ENCODE measurements at regions not wholly inside any gene's neighbourhood (a gene's known extent, or its start where the extent isn't known, plus 50 kb on each side); places are given as distances from the start of the nearest gene placed in this dataset.

DNA sequence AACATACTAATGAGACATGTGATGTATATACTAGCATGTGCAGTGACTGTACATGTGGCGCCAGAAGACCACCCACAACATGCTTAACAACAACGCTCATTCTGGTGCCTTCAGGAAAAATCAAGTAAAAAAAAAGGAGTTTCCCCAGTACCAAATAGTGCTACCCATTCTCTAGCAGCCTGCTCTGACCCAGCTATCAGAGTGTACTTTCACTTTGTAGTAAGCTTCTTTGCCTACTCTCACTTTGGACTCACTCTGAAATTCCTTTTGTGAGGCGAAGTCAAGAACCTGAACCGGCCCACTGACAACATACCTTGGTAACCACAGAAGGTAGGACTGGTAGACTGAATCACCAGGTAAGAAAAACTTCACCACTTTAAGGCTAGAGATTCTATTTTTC, 1100.0 kb downstream of the GRIK2 start:
- FAIRE-seq = no peak

DNA sequence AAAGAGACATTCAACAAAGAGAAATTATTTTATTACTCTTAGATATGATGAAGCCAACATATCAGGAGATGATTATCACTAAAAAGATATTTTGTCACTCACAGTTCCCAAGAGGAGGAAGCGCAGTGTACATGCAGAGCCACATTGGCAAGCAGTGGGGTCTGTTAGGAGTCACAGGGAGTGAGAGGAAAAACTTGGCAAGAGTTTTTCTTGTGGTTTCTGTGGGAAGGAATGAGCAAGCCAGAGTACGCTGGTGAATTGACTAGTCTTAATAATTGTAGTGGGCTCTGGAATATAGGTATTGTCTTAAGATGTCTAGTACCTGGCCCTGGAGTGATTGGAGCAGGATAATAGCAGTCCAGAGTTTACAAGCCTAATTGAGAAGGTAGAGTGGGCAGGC, 1095.2 kb downstream of the GRIK2 start:
- no peak for FAIRE-seq

DNA sequence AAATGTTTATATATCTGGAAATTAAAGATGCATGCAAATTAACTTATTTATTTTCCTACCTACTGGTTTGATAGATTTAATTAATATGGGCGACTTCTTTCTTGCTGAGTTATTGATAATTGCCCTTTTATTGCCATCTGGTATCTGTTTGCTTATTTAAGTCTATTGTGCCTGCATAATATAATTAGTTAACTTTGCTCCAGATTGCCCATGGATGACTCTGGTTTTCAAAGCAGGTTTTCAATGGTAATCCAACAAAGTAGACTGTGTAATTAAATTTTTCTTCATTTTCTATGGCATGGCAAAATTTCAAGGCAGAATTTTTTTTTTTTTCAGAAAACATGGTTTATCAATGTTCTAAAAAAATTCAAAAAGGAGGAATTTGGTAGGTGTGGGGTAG, 1092.0 kb downstream of the GRIK2 start:
- FAIRE-seq = no peak

DNA sequence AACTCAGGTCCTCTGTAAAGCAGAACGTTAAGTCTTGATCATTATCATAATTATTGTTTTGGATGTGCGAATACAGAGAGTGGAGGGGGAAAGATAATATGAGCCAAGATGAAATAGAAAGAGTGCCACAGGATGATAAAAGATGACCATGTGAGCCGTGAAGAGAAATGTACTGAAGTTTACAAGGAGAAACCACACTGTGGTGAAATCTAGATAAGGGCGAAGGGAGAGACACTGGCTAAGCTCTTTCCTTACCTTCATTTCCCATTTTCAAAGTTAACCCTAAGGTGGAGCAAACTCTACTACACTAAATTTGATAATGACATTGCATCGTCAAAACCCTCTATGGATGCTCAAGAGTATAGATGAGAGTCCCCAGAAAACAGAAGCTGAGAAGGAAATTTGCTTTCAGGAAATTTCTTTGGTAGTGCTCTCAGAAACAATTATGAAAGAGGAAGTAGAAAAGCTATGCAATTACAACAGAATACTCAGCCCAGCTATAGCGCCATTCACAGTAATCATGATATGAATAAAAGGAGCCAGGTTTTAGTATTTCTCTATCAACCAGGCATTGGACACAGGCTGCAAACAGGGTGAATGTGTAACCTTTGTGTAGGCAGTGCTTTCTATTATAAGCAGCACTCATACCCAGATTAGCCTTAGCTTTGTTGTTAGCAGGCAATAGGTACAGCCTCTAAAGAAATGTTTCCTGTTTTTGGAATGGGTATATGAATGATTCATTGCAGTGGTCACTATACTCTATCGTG, 1080.7 kb downstream of the GRIK2 start:
- no peak for FAIRE-seq

DNA sequence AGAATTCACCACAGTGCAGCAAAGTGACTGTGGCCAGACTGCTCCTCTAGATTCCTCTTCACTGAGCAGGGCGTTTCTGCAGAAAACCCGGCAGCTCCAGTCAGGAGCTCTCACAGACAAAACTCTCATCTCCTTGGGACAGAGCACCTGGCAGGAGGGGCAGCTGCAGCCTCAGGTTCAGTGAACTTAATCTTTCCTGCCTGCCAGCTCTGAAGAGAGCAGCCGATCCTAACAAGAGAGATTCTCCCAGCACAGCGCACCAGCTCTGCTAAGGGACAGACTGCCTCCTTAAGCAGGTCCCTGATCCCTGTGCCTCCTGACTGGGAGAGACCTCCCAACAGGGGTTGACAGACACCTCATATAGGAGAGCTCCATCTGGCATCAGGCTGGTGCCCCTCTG, 1065.5 kb downstream of the GRIK2 start:
- FAIRE-seq = no peak

DNA sequence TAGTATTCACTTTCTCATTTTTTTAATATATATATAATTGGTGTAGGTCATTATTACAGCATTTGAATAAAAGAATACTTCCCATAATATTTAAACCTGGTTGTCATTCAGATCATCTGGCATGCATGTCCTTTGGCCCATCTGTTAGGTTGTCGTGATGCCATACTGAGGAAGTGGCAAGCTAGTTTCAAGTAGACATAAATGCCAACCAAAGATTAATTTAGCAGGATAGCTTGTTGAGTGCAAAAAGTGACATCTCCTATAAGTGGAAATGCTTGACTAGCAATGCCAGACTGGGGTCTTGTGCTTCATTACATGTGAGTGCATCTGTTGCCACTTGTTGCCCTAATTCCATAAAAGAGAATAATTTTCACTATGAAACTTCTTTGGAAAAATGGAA, 1044.7 kb downstream of the GRIK2 start:
- FAIRE-seq = no peak

DNA sequence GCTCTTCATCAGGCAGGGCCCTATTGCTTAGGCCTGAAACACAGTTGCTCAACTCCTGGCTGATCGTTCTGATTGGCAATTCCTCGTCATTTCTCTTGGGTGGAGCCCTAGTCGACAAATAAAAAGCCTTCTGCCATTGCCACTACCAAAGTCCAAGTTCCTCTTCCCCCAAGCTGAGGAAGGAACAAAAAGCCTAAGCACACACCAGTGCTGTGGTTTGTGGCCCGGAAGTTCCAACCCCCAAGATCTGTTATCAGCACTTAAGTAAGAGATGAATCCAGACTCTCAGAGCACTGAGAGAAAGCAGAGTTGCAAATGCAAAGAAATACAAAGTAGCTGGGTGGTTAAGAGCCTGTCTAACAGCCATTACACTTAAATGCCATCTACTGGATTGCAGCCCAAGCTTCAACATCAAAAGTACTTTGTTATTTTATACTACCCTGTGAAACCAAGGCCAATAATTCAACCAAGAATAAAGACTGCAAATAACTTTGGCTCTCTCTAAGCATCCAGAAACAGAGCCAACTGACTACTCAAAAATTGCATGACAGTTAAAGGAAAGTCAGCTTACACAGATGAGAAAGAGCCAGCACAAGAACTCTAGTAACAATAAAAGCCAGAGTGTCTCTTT, 1024.0 kb downstream of the GRIK2 start:
- no peak for FAIRE-seq

DNA sequence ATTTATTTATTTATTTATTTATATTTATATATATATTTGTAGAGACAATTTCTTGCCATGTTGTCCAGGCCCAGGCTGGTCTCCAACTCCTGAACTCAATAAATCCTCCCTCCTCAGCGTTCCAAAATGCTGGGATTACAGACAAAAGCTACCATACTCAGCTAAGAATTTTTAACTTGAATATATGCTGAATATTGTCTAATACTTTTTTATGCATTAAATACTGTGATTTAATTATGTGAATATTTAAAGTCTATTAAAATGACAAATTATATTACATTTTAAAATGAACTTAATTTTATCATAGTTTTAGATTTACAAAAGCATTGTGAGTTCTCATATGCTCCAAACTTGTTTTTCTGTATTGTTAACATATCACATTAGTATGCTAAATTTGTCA, 1022.4 kb downstream of the GRIK2 start:
- FAIRE-seq = no peak

DNA sequence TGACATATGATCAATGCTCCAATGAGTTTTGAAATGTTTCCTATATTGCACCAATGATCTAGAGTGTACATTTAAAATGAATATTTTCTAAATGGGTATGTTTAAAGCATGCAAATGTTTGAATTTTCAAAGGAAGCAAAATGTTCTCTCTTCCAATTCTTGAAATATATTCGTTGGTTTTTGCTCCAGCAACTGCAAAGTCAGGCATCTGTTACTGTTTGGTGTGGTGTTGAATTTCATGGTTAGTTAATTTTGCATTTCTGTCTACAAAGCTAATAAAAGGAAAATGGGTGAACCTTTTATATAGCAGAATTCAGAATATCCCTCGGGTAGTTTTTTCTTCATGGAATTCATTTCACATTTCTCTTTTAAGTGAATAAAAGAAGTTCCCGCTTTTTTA, 1018.3 kb downstream of the GRIK2 start:
- no peak for FAIRE-seq

DNA sequence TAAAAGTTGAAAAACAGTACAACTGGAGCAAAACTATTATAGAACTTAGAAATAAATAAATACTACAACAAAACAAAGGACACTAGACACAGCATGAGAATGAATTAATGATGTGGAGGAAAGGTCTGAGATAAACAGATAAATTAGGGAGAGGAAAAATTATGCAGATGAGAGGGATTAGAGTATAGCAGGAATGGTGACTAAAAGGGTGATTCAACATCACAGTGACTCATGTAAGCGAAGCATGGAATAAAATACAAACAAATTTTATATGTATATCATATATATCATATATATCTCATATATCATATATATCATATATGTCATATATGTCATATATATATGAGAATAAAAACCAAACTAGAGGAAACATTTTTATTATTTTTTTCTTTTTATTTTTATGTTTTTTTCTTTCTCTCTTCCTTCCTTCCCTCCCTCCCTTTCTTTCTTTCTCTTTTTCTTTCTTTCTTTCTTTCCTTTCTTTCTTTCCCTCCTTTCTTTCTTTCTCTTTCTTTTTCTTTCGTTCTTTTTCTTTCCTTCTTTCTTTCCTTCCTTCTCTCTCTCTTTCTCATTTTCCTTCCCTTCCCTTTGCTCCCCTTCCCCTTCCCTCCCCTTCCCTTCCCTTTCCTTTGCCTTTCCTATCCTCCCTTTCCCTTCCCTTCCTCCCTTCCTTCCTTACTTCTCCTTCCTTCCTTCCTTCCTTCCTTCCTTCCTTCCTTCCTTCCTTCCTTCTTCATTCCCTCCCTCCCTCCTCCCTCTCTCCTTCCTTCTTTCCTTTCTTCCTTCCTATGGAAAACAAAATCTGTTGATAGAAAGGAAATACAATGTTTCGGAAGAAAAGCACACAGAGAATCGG, 1014.6 kb downstream of the GRIK2 start:
- FAIRE-seq = no peak

DNA sequence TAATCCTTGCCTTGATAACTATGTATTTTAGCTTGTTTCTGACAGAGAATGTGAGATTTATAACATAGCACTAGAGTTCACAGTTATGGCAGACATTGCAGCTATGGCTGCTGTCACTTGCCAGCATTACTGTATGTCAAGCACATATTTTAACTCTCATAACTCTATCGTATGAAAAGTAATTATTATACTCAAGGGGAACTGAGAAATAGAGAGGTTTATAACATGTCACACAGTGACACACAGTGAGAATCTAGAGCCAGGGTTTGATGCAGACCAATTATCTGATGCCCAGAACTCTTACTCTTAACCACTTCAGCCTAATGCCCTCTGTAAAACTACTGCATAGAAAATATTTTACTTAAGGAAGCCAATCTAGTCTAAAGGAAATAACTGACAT, 1012.4 kb downstream of the GRIK2 start:
- no peak for FAIRE-seq

DNA sequence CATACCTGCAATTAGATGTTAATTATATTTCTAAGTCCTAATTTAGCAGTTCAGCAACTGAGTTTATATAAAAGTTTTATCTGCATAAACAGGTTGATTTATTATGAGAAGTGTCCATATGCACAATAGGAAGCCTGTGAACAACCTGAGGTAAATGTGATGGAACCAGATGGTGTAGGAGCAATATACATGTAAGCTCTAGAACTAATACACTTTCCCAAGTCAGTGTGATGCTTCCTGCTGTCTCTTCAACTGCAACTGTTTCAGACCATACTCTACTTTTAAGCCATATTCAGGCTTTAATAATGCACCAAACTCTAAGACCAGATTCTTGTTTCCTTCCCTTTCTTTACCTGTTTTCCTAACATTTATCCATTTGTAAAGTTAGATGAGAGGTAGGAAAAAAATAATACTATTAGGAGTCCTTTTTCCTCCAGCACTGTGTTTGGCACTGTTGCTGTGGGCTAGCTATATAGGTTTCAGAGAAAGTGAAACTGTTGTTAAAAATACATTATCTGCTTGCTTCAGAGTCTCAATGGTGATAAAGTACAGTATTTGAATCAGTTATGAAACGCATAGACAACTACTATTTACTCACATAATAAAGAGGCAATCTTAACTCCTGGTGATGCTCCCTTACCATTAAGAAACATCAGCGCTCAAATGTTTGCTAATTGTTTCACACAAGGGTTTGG, 1009.3 kb downstream of the GRIK2 start:
- no peak for FAIRE-seq

DNA sequence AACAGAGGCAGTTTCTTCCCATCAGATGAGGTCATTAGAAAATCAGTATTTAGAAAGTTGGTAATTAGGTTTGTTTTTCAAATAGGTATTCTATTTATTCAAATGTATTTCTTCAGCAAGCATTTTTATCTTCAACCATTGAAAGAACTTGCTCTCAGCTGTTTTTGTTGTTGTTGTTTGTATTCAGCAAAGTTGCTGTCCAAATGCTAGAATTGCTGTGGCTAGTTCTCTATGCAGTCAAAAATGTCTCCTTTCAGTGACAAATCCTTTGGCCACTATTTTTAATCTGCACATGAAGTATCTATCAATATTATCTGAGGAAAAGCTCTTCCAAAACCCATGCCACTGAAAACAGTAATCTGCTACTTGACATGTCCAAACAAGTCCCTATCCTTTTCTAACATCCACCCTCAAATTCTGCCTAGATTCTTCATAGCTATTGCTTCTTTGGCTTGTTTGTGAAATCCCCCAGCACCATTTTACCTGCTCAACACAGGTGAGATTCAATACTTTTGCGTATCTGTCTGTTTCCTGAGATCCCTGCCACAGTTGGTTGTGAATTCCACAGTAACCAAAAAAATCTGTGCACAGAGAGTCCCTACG, 1005.4 kb downstream of the GRIK2 start:
- no peak for FAIRE-seq

DNA sequence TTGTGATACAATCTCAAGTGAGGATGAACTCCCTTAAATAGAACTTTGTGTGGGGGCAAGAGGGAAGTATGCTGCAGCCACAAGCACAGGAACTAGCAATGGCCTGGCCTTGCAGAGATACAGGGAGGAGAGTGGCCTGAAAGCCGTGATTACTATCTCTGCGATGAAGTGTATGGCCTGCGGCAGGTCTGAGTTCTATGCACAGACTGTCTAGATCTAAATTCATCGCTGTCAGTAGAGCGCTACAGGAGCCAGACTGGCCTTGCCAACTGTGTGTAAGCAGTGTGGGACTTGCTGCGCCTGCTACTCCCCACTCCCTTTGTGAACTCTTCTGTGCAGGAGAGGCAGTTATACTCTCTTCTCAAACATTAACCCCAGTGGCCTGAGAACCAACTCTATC, 997.0 kb downstream of the GRIK2 start:
- FAIRE-seq = no peak

DNA sequence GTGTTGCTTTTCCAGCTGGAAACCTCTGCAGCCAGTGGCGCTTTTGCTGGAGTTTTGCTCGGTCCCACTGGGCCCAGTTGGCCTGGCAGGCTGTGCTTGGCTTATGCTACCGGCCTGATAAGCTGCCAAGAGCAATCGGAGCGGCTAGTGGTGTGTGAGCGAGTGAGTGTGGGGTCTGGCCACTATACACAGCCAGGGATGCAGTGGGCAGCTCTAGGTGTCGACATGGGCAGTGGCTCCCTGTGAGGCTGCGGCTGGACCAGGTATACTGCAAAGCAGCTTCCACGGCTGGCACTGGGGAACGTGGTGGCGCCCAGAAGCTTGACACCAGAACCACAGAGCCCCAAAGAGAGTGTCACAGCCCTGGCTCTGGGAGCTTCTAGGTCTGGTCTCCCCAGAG, 996.5 kb downstream of the GRIK2 start:
- no peak for FAIRE-seq

DNA sequence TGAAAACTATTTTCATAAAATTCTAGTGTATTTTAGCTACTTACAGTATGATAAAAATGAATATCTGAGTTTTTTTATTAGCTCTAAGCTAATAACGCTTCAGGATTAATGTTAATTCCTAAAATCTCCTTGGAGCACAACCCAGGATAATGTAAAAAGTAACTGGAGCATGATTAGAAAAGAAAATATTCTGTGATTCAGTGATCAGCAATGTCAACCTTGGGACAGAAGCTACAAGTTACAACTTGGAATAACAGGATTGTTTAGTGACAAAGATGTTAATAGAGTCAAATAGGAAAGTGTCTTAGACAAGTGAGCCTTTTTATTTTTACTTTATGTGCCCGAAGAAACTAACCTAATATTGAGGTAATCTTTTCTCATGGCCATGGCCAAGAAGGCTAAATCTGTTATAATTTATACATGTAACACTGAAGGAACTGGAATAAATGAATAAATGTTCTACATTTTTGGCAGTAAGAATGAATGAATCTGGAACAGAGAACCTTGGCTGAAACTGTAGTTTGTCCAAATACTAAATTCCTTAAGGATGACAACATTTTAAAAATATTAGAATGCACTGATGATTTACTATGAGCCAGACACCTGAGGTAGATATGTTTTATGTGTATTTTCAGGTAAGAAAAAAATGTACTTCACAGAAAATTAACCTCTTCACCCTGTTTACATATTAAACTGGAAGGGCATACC, 994.0 kb downstream of the GRIK2 start:
- FAIRE-seq = no peak

DNA sequence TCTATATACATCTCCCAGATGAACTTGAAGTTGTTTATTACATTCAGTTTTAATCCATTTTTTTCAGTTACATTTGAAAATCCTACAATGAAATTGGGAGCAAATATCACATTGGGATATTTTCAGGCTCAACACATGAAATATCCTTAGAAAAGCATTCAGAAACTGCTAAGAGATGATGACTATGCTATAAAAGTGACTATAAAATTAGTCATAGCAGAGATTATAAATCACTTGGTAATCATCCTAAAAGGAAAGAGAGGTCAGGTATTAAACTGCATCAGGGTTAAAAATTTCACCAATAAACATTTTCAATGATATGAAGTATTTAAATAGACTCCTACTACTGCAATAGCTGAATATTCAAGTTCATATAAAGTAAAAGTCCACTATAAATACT, 987.7 kb downstream of the GRIK2 start:
- no peak for FAIRE-seq

DNA sequence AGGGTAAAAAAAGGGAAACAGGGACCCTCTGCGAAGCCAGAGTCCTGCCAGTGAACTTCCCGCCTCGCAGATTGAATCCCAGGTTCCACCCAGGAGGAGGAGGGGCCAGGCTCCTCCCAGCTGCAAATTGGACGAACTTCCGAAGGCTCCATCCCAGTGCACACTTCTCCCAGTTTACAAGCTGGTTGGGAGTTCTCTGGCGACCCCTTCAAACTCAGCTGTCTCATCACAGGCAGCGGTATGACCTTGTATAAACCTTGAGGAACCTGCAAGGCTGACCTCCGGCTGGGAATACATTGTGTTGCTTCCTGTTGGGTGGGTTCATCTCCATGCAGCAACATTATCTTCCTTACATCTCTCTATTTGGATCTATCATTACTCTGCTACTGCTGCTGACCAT, 962.7 kb downstream of the GRIK2 start:
- FAIRE-seq = no peak

DNA sequence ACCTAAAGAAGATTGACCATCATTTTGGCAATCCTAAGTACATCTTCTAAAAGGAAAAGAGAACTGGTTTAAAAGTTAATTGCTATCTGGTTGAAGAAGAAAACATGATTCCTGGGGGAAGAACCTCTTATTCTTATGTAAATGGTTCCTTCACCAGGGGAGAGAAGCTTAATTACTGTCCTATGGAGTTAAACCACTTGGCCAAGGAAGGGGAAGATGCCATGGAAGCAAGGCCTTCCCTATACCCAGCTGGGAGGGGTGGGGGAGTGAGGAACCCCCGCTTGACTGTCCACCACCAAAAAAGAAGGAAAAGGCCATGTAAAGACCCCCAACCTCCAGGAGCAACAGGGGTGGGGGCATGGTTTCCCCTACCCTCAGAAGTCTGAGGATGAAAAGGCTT, 962.1 kb downstream of the GRIK2 start:
- FAIRE-seq = no peak

DNA sequence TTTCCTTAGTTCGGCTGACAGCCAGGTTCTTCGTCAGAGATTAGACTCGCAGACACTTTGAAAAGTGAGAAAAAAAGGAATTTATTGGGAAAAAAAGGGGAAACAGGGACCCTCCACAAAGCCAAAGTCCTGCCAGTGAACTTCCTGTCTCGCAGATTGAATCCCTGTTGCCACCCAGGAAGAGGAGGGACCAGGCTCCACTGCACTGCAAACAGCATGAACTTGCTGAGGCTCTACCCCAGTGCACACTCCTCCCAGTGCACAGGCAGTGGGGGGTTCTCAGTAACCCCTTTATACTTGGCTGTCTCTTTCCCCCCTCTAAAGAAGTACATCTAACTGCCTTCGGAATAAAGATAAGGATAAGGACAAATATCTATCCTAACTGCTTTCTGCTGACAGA, 959.0 kb downstream of the GRIK2 start:
- FAIRE-seq = no peak

DNA sequence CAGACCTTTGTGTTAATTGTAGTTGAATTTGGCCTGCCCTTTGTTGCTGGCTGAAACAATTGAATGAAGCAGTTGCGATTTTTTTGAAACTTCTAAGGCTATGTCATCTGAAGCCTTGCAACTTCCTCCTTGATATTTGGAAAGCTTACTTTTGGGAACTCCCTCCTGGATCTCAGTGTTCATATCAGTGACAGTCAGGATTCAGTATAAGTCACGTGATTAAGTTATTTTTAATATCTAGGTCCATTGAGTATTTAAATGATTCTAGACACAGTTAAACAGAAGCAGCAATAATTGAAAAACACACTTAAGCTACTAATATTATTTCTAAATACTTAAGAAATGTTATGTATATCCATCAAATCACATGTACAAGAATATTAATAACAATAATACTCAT, 951.3 kb downstream of the GRIK2 start:
- FAIRE-seq = no peak

DNA sequence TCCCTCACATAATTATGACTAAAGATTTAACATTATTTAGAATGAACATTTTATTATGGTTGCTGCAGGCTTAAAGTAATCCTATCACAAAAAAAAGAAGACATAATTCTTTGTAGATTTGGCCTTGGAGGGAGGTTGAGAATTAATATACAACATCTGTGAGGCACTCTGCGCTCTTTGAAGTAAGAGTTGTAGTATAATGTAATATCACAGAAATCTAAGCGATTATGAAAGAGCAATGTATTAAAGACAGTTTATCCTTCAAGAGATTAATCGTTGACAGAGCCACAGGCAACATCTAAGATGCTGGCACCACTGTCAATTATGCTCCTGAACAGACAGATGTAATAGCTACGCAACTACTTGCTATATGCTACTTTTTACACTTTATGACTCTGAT, 946.8 kb downstream of the GRIK2 start:
- no peak for FAIRE-seq

Data from colon (tissue), 2 donors.